H9 (cell line): ENCODE measurements at regions not wholly inside any gene's neighbourhood (a gene's known extent, or its start where the extent isn't known, plus 50 kb on each side); places are given as distances from the start of the nearest gene placed in this dataset.

ENCODE experiments used
- DNase-seq: peaks from one replicate; pipeline ENCODE4 v3.0.0-alpha.2; 2017
- H2AFZ ChIP-seq: one replicate; pipeline ENCODE4 v1.6.1; 2013; ENCODE audit warnings: mild to moderate bottlenecking, low read length, control low read depth, moderate library complexity
- H2AK5ac ChIP-seq: 2 replicates; pipeline ENCODE4 v1.6.1; 2013; ENCODE audit warnings: low read length, control low read depth, mixed read lengths; ENCODE audit not compliant: insufficient read length
- H2BK120ac ChIP-seq: one replicate; pipeline ENCODE4 v1.6.1; 2013; ENCODE audit warnings: low read depth, mild to moderate bottlenecking, low read length, control low read depth, inconsistent platforms; ENCODE audit not compliant: poor library complexity, severe bottlenecking
- H2BK12ac ChIP-seq: 2 replicates; pipeline ENCODE4 v1.6.1; 2013; ENCODE audit warnings: low read length, control low read depth, mixed read lengths, low read depth; ENCODE audit not compliant: insufficient read length
- H2BK15ac ChIP-seq: 2 replicates; pipeline ENCODE4 v1.6.1; 2013; ENCODE audit warnings: low read depth, low read length, control low read depth
- H2BK20ac ChIP-seq: one replicate; pipeline ENCODE4 v1.6.1; 2013; ENCODE audit warnings: low read depth, mild to moderate bottlenecking, low read length, control low read depth, inconsistent platforms; ENCODE audit not compliant: poor library complexity, severe bottlenecking
- H2BK5ac ChIP-seq: 2 replicates; pipeline ENCODE4 v1.6.1; 2013; ENCODE audit warnings: low read length, control low read depth, mixed read lengths; ENCODE audit not compliant: insufficient read length
- H3K14ac ChIP-seq: 2 replicates; pipeline ENCODE4 v1.6.1; 2013; ENCODE audit warnings: low read length, control low read depth; ENCODE audit not compliant: insufficient read depth
- H3K18ac ChIP-seq: 2 replicates; pipeline ENCODE4 v1.6.1; 2013; ENCODE audit warnings: low read depth, mild to moderate bottlenecking, mixed read lengths, low read length, control low read depth; ENCODE audit not compliant: insufficient read length
- H3K23ac ChIP-seq: 2 replicates; pipeline ENCODE4 v1.6.1; 2013; ENCODE audit warnings: low read length, control low read depth, mixed read lengths, low read depth; ENCODE audit not compliant: insufficient read length
- H3K23me2 ChIP-seq: 2 replicates; pipeline ENCODE4 v1.6.1; 2013; ENCODE audit warnings: low read depth, mild to moderate bottlenecking, mixed read lengths, low read length, control low read depth; ENCODE audit not compliant: insufficient read length, poor library complexity, severe bottlenecking
- H3K27ac ChIP-seq: 2 replicates; pipeline ENCODE4 v1.5.1; 2013; ENCODE audit warnings: low read length, control low read depth, mixed read lengths, low read depth; ENCODE audit not compliant: insufficient read length
- H3K27me3 ChIP-seq: 2 replicates; pipeline ENCODE4 v1.6.1; 2013; ENCODE audit warnings: low read length, control low read depth, inconsistent platforms; ENCODE audit not compliant: insufficient read depth
- H3K4ac ChIP-seq: 2 replicates; pipeline ENCODE4 v1.6.1; 2013; ENCODE audit warnings: low read depth, mild to moderate bottlenecking, control low read depth, inconsistent platforms, low read length, moderate library complexity
- H3K4me1 ChIP-seq: 2 replicates; pipeline ENCODE4 v1.6.1; 2013; ENCODE audit warnings: low read length, control low read depth, inconsistent platforms; ENCODE audit not compliant: insufficient read depth
- H3K4me2 ChIP-seq: 2 replicates; pipeline ENCODE4 v1.6.1; 2013; ENCODE audit warnings: low read length, control low read depth, mixed read lengths; ENCODE audit not compliant: insufficient read length, insufficient read depth
- H3K56ac ChIP-seq: 2 replicates; pipeline ENCODE4 v1.6.1; 2013; ENCODE audit warnings: low read depth, mild to moderate bottlenecking, mixed read lengths, low read length, control low read depth; ENCODE audit not compliant: insufficient read length
- H3K79me1 ChIP-seq: 2 replicates; pipeline ENCODE4 v1.6.1; 2013; ENCODE audit warnings: low read depth, mild to moderate bottlenecking, moderate library complexity, low read length, control low read depth, inconsistent platforms; ENCODE audit not compliant: insufficient read depth, poor library complexity, severe bottlenecking
- H3K79me2 ChIP-seq: 2 replicates; pipeline ENCODE4 v1.6.1; 2013; ENCODE audit warnings: low read length, control low read depth, inconsistent platforms; ENCODE audit not compliant: insufficient read depth
- H3K9ac ChIP-seq: 2 replicates; pipeline ENCODE4 v1.6.1; 2013; ENCODE audit warnings: low read length, control low read depth, mixed read lengths; ENCODE audit not compliant: insufficient read length; ENCODE audit errors: extremely low read depth
- H3K9me3 ChIP-seq: one replicate; pipeline ENCODE4 v1.6.1; 2013; ENCODE audit warnings: low read depth, low read length, inconsistent platforms; ENCODE audit not compliant: control insufficient read depth
- H3T11ph ChIP-seq: one replicate; pipeline ENCODE4 v1.6.1; 2013; ENCODE audit warnings: mild to moderate bottlenecking, low read length, control low read depth, inconsistent platforms
- H4K20me1 ChIP-seq: one replicate; pipeline ENCODE4 v1.6.1; 2013; ENCODE audit not compliant: control insufficient read depth, insufficient read length, insufficient read depth
- H4K5ac ChIP-seq: 2 replicates; pipeline ENCODE4 v1.6.1; 2013; ENCODE audit warnings: low read depth, mild to moderate bottlenecking, mixed read lengths, low read length, control low read depth; ENCODE audit not compliant: insufficient read length
- H4K8ac ChIP-seq: replicated peaks from 2 replicates; pipeline ENCODE4 v1.6.1; 2013; ENCODE audit warnings: low read length, control low read depth, mixed read lengths, low read depth; ENCODE audit not compliant: insufficient read length
- H4K91ac ChIP-seq: 2 replicates; pipeline ENCODE4 v1.6.1; 2013; ENCODE audit warnings: low read depth, mild to moderate bottlenecking, moderate library complexity, mixed read lengths, low read length, control low read depth; ENCODE audit not compliant: insufficient read length
- H3K27ac Mint-ChIP-seq, 3 experiments: 2 replicates in 2 of 3; 3 replicates in 1 of 3; pipeline ENCODE4 v1.8.0; 2020 to 2021; ENCODE audit warnings: mixed read lengths in 3 of 3, mild to moderate bottlenecking in 1 of 3, moderate library complexity in 1 of 3
- H3K27me3 Mint-ChIP-seq: 2 replicates; pipeline ENCODE4 v1.8.0; 2021; ENCODE audit warnings: low read depth, mild to moderate bottlenecking, moderate library complexity, mixed read lengths
- H3K36me3 Mint-ChIP-seq, 3 experiments: 2 replicates in 2 of 3; 3 replicates in 1 of 3; pipeline ENCODE4 v1.8.0; 2020 to 2021; ENCODE audit warnings: low read depth in 3 of 3, mixed read lengths in 3 of 3; ENCODE audit not compliant: insufficient read depth in 1 of 3
- H3K4me1 Mint-ChIP-seq, 2 experiments: 2 replicates each; pipeline ENCODE4 v1.8.0; 2020; ENCODE audit warnings: mixed read lengths in 2 of 2
- H3K4me3 Mint-ChIP-seq, 2 experiments: 2 replicates in 1 of 2; 3 replicates in 1 of 2; pipeline ENCODE4 v1.8.0; 2020 to 2021; ENCODE audit warnings: mild to moderate bottlenecking in 2 of 2, mixed read lengths in 2 of 2, moderate library complexity in 1 of 2
- H3K9me3 Mint-ChIP-seq, 2 experiments: 2 replicates in 1 of 2; 3 replicates in 1 of 2; pipeline ENCODE4 v1.8.0; 2020; ENCODE audit warnings: mild to moderate bottlenecking in 2 of 2, mixed read lengths in 2 of 2, moderate library complexity in 1 of 2
- CTCF ChIP-seq: fragments of 200-600 bp; sonication (generic); conservative IDR thresholded peaks from 3 replicates; pipeline ENCODE4 v1.8.0; 2021; ENCODE audit warnings: antibody characterized with exemption, mild to moderate bottlenecking
- WGBS: extraction: QIAGEN DNeasy Blood & Tissue Kit; methylation state at CpG from one replicate; pipeline ENCODE4 v1.1.7; 2013; ENCODE audit warnings: missing lambda C conversion rate, low lambda C conversion rate, mixed read lengths; ENCODE audit not compliant: insufficient read length; ENCODE audit errors: extremely low coverage; 5-methylcytosine and 5-hydroxymethylcytosine counted together

- Histone ChIP-seq H3K4me2 (no peak overlapping the region), H4K8ac (no peak overlapping the region), H3K18ac (no peak overlapping the region), H2BK5ac (no peak overlapping the region), H4K5ac (no peak overlapping the region), H3K9me3 (no peaks in the 10 kb centered on the region), H3K4ac (no peak overlapping the region), H3K56ac (no peak overlapping the region), H4K91ac (no peak overlapping the region), H3K9ac (no peak overlapping the region), H2BK20ac (no peak overlapping the region), H2AK5ac (no peak overlapping the region), H2BK15ac (no peak overlapping the region), H3K14ac (no peak overlapping the region), H3K79me2 (no peaks in the 10 kb centered on the region), H3K23me2 (no peaks in the 10 kb centered on the region), H3K27ac (no peak overlapping the region), H3K23ac (no peak overlapping the region), H3K27me3 (no peaks in the 10 kb centered on the region), H3T11ph (no peak overlapping the region), H3K4me1 (no peaks in the 10 kb centered on the region), H2BK12ac (no peak overlapping the region), H3K79me1 (no peaks in the 10 kb centered on the region), H4K20me1 (no peaks in the 10 kb centered on the region), H2AFZ (no peak overlapping the region), H2BK120ac (no peak overlapping the region)
- no peak for DNase-seq
- H3K9me3 Mint-ChIP-seq: peaks cover 9 to 16% of the 10 kb centered on the region in 2 experiments
- no CpG with 5 or more reads among the region's 12 CpGs for WGBS
- H3K27me3 Mint-ChIP-seq: no peaks in the 10 kb centered on the region
- no peak overlapping the region for H3K4me3 Mint-ChIP-seq
- peaks cover 2 to 10% (median 4%) of the 10 kb centered on the region in 3 experiments; a peak in 2 of 7 replicates for H3K36me3 Mint-ChIP-seq
- H3K4me1 Mint-ChIP-seq: no peaks in the 10 kb centered on the region
- H3K27ac Mint-ChIP-seq: no peak overlapping the region
- no peak for TF ChIP-seq CTCF
Observed at GRCh38 chr6:103677290-103677689, 1182.4 kb downstream of the HACE1 start.
